ENCODE measurements at regions not wholly inside any gene's neighbourhood (a gene's known extent, or its start where the extent isn't known, plus 50 kb on each side); places are given as distances from the start of the nearest gene placed in this dataset.

DNA sequence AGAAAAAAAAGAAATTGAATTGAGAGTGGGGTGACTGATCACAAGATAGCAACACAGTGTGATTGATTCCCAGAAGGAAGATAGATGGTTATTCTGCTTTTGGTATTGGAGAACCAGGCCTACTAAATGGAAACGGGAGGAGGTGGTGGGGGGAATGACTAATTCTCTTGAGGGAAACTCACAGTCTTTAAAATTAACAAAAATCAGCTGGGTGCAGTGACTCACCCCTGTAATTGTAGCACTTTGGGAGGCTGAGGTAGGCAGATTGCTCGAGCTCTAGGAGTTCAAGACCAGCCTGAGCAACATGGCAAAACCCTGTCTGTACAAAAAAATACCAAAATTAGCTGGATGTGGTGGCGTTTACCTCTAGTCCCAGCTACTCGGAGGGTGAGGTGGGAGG is 134.6 kb upstream of the PDE4B start:
- TF ChIP-seq, protein P1, sequence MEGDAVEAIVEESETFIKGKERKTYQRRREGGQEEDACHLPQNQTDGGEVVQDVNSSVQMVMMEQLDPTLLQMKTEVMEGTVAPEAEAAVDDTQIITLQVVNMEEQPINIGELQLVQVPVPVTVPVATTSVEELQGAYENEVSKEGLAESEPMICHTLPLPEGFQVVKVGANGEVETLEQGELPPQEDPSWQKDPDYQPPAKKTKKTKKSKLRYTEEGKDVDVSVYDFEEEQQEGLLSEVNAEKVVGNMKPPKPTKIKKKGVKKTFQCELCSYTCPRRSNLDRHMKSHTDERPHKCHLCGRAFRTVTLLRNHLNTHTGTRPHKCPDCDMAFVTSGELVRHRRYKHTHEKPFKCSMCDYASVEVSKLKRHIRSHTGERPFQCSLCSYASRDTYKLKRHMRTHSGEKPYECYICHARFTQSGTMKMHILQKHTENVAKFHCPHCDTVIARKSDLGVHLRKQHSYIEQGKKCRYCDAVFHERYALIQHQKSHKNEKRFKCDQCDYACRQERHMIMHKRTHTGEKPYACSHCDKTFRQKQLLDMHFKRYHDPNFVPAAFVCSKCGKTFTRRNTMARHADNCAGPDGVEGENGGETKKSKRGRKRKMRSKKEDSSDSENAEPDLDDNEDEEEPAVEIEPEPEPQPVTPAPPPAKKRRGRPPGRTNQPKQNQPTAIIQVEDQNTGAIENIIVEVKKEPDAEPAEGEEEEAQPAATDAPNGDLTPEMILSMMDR (IDR thresholded peaks at IDR 0.05) = no peak
- no peak for TF ChIP-seq POLR2A (IDR thresholded peaks at IDR 0.05)

All from right lobe of liver (tissue), 4 donors.